H1 (cell line): ENCODE measurements at regions not wholly inside any gene's neighbourhood (a gene's known extent, or its start where the extent isn't known, plus 50 kb on each side); places are given as distances from the start of the nearest gene placed in this dataset.
A peak's percentile ranks its signal among the peaks of the same experiment; 100 is the strongest.

ENCODE experiments used
- CTCF ChIA-PET: fragments of 300-600 bp; sonication (Branson Sonifier 250); formaldehyde crosslinking; loops from one replicate; lab custom pipeline; 2021; ENCODE audit not compliant: partially characterized antibody; lab: Charles Lee
- POLR2A ChIA-PET: fragments of 300-600 bp; sonication (Branson Sonifier 250); formaldehyde crosslinking; loops from one replicate; lab custom pipeline; 2021; ENCODE audit warnings: inconsistent platforms; ENCODE audit not compliant: partially characterized antibody; lab: Charles Lee
- DNase-seq, 2 experiments: peaks; one replicate each; pipeline versions ENCODE4 v3.0.0 to v3.0.0-alpha.2; 2010 to 2022; ENCODE audit warnings: low spot score in 2 of 2, low read depth in 1 of 2, mixed read lengths in 1 of 2
- FAIRE-seq: peaks from 2 replicates; lab custom pipeline; 2011; peaks lifted over from hg19 to GRCh38; lab: Jason Lieb, UNC
- H2AFZ ChIP-seq: 2 replicates; pipeline ENCODE4 v1.8.1; 2012; ENCODE audit warnings: low read length, inconsistent platforms
- H2AK5ac ChIP-seq: 2 replicates; pipeline ENCODE4 v1.6.1; 2013; ENCODE audit warnings: low read depth, low read length
- H2BK120ac ChIP-seq: replicated peaks from 2 replicates; pipeline ENCODE3; 2013; ENCODE audit warnings: low read depth, low read length, inconsistent platforms
- H2BK12ac ChIP-seq: 2 replicates; pipeline ENCODE4 v1.6.1; 2013; ENCODE audit warnings: low read depth, low read length
- H2BK15ac ChIP-seq: 2 replicates; pipeline ENCODE4 v1.6.1; 2013; ENCODE audit warnings: low read length
- H2BK20ac ChIP-seq: 2 replicates; pipeline ENCODE4 v1.6.1; 2013; ENCODE audit warnings: low read length
- H2BK5ac ChIP-seq: 2 replicates; pipeline ENCODE4 v1.6.1; 2013; ENCODE audit warnings: low read depth, low read length
- H3K14ac ChIP-seq: 2 replicates; pipeline ENCODE4 v1.6.1; 2013; ENCODE audit warnings: inconsistent platforms; ENCODE audit not compliant: insufficient read length
- H3K18ac ChIP-seq: 2 replicates; pipeline ENCODE4 v1.6.1; 2013; ENCODE audit warnings: low read length; ENCODE audit errors: extremely low read depth
- H3K23ac ChIP-seq: 2 replicates; pipeline ENCODE4 v1.6.1; 2013; ENCODE audit warnings: inconsistent platforms; ENCODE audit not compliant: insufficient read length
- H3K23me2 ChIP-seq: 2 replicates; pipeline ENCODE4 v1.6.1; 2013; ENCODE audit warnings: low read depth, low read length
- H3K27ac ChIP-seq: 2 replicates; pipeline ENCODE4 v1.6.1; 2011; ENCODE audit warnings: low read depth, low read length, inconsistent platforms
- H3K27me3 ChIP-seq, 4 experiments: replicated peaks in 1 of 4; 1 replicate in 1 of 4; 2 replicates in 3 of 4; pipeline versions ENCODE4 v1.6.1 to v1.8.1; 2011 to 2013; ENCODE audit warnings: low read length in 3 of 4, mild to moderate bottlenecking in 3 of 4, inconsistent platforms in 2 of 4, mixed read lengths in 2 of 4, moderate library complexity in 1 of 4; ENCODE audit not compliant: control insufficient read depth in 3 of 4, insufficient read depth in 3 of 4; ENCODE audit errors: extremely low read depth in 1 of 4
- H3K36me3 ChIP-seq, 4 experiments: 2 replicates each; pipeline versions ENCODE4 v1.6.1 to v1.8.1; 2011 to 2013; ENCODE audit warnings: mild to moderate bottlenecking in 4 of 4, low read length in 3 of 4, moderate library complexity in 2 of 4, control low read depth in 1 of 4, inconsistent platforms in 1 of 4; ENCODE audit not compliant: insufficient read depth in 4 of 4, control insufficient read depth in 2 of 4
- H3K4ac ChIP-seq: replicated peaks from 2 replicates; pipeline ENCODE3; 2013; ENCODE audit warnings: low read length, low read depth, mixed read lengths, inconsistent platforms; ENCODE audit not compliant: insufficient read length
- H3K4me1 ChIP-seq, 4 experiments: replicated peaks in 1 of 4; 1 replicate in 1 of 4; 2 replicates in 3 of 4; pipeline versions ENCODE4 v1.6.1 to v1.8.1; 2011 to 2013; ENCODE audit warnings: low read length in 3 of 4, inconsistent platforms in 2 of 4, mixed read lengths in 1 of 4; ENCODE audit not compliant: insufficient read depth in 4 of 4, control insufficient read depth in 3 of 4
- H3K4me2 ChIP-seq, 2 experiments: 2 replicates each; pipeline versions ENCODE4 v1.6.1 to v1.8.1; 2011 to 2013; ENCODE audit warnings: low read depth in 2 of 2, low read length in 2 of 2, control low read depth in 1 of 2, inconsistent platforms in 1 of 2, mild to moderate bottlenecking in 1 of 2; ENCODE audit not compliant: insufficient read depth in 1 of 2
- H3K4me3 ChIP-seq, 4 experiments: fragments of 200-600, 300-600 bp in 1 of 4; sonication (generic), shearing (Covaris generic), sonication (Bioruptor Twin) in 1 of 4; 2 replicates each; pipeline versions ENCODE4 v1.5.1 to v1.8.1; 2011 to 2016; ENCODE audit warnings: low read length in 4 of 4, low read depth in 3 of 4, control low read depth in 2 of 4, inconsistent platforms in 2 of 4, mild to moderate bottlenecking in 2 of 4, mixed read lengths in 1 of 4, moderate library complexity in 1 of 4; ENCODE audit not compliant: insufficient read depth in 2 of 4; ENCODE audit errors: extremely low read depth in 1 of 4
- H3K56ac ChIP-seq: replicated peaks from 2 replicates; pipeline ENCODE3; 2013; ENCODE audit warnings: low read depth, mild to moderate bottlenecking, mixed read lengths, low read length, inconsistent platforms; ENCODE audit not compliant: insufficient read length
- H3K79me1 ChIP-seq: 2 replicates; pipeline ENCODE4 v1.6.1; 2013; ENCODE audit warnings: low read depth, low read length, control low read depth
- H3K79me2 ChIP-seq, 2 experiments: 2 replicates each; pipeline versions ENCODE4 v1.6.1 to v1.8.1; 2012 to 2013; ENCODE audit warnings: low read length in 2 of 2, mild to moderate bottlenecking in 2 of 2, inconsistent platforms in 1 of 2; ENCODE audit not compliant: insufficient read depth in 2 of 2, control insufficient read depth in 1 of 2
- H3K9ac ChIP-seq, 4 experiments: replicated peaks in 1 of 4; 1 replicate in 1 of 4; 2 replicates in 3 of 4; pipeline versions ENCODE4 v1.6.1 to v1.8.1; 2011 to 2013; ENCODE audit warnings: low read depth in 3 of 4, low read length in 3 of 4, control low read depth in 2 of 4, mild to moderate bottlenecking in 2 of 4, moderate library complexity in 2 of 4, inconsistent platforms in 1 of 4; ENCODE audit errors: extremely low read depth in 1 of 4
- H3K9me3 ChIP-seq, 2 experiments: 2 replicates each; pipeline versions ENCODE4 v1.6.1 to v1.8.1; 2012 to 2013; ENCODE audit warnings: mild to moderate bottlenecking in 2 of 2, moderate library complexity in 2 of 2, control low read depth in 1 of 2, inconsistent platforms in 1 of 2, low read depth in 1 of 2, low read length in 1 of 2, mixed read lengths in 1 of 2; ENCODE audit not compliant: insufficient read depth in 2 of 2
- H4K20me1 ChIP-seq, 2 experiments: replicated peaks in 1 of 2; 2 replicates each; pipeline versions ENCODE3 to v1.8.1; 2011 to 2013; ENCODE audit warnings: inconsistent platforms in 2 of 2, low read length in 2 of 2, mild to moderate bottlenecking in 1 of 2; ENCODE audit not compliant: insufficient read depth in 2 of 2, control insufficient read depth in 1 of 2
- H4K5ac ChIP-seq: 2 replicates; pipeline ENCODE4 v1.6.1; 2013; ENCODE audit warnings: low read length, low read depth, mixed read lengths, inconsistent platforms; ENCODE audit not compliant: insufficient read length
- H4K8ac ChIP-seq: 2 replicates; pipeline ENCODE4 v1.8.0; 2013; ENCODE audit warnings: mild to moderate bottlenecking, moderate library complexity, low read length, inconsistent platforms; ENCODE audit not compliant: insufficient read depth; ENCODE audit errors: extremely low read depth
- H4K91ac ChIP-seq: replicated peaks from 2 replicates; pipeline ENCODE3; 2013; ENCODE audit warnings: low read length, mixed read lengths, inconsistent platforms; ENCODE audit not compliant: insufficient read length
- CBX5 ChIP-seq: fragments of 300-800, 300-1000 bp; sonication (generic); IDR thresholded peaks from 2 replicates; pipeline ENCODE4 v1.7.1; 2016; ENCODE audit warnings: antibody characterized with exemption, low read length, low read depth
- RAD21 ChIP-seq, 2 experiments: IDR thresholded peaks in 1 of 2; conservative IDR thresholded peaks in 1 of 2; 2 replicates each; pipeline ENCODE4 v1.6.1; 2011; ENCODE audit warnings: low read depth in 2 of 2, low read length in 2 of 2, improper control_type of control experiment in 1 of 2, inconsistent platforms in 1 of 2, mild to moderate bottlenecking in 1 of 2, moderate library complexity in 1 of 2
- WGBS, 2 experiments: shearing (Covaris generic) in 1 of 2; methylation state at CpG; one replicate each; pipeline versions ENCODE4 v1.1.6 to v1.1.7; 2013 to 2015; ENCODE audit warnings: low lambda C conversion rate in 2 of 2, mixed read lengths in 2 of 2, inconsistent platforms in 1 of 2, low coverage in 1 of 2, missing lambda C conversion rate in 1 of 2; ENCODE audit not compliant: insufficient replicate concordance in 2 of 2, insufficient coverage in 1 of 2, insufficient read length in 1 of 2; ENCODE audit errors: extremely low coverage in 1 of 2, missing lambda C conversion rate in 1 of 2; 5-methylcytosine and 5-hydroxymethylcytosine counted together

- Histone ChIP-seq H3K79me1 (no peaks in the 10 kb centered on the region), H4K91ac (no peak overlapping the region), H2BK120ac (no peak overlapping the region), H3K27me3 (no peaks in the 10 kb centered on the region), H3K4me1 (no peaks in the 10 kb centered on the region), H3K9ac (no peak overlapping the region), H3K27ac (no peak overlapping the region), H2BK5ac (no peak overlapping the region), H3K4ac (no peak overlapping the region), H3K18ac (no peak overlapping the region), H3K9me3 (peaks cover 0 to 4% of the 10 kb centered on the region in 2 experiments; a peak in 1 of 4 replicates), H3K79me2 (no peaks in the 10 kb centered on the region), H4K5ac (no peak overlapping the region), H3K14ac (no peak overlapping the region), H2BK12ac (no peak overlapping the region), H4K8ac (no peak overlapping the region), H2BK20ac (no peak overlapping the region), H3K23me2 (no peaks in the 10 kb centered on the region), H3K23ac (no peak overlapping the region), H2BK15ac (no peak overlapping the region), H2AFZ (no peak overlapping the region), H3K36me3 (no peaks in the 10 kb centered on the region), H4K20me1 (no peaks in the 10 kb centered on the region), H3K4me3 (no peak overlapping the region), H2AK5ac (no peak overlapping the region), H3K4me2 (no peak overlapping the region), H3K56ac (no peak overlapping the region)
- TF ChIP-seq RAD21 (IDR thresholded peaks at IDR 0.05 in 1 of 2, conservative IDR thresholded peaks at IDR 0.05 in 1 of 2; ENCODE audit: low read depth in 2 of 2, low read length in 2 of 2) (0 out of 4 replicates have a peak, but pooled peaks of 1 of the 2 experiments have one; percentile 0), CBX5 (no peak)
- DNase-seq = peak in 1 of 2 experiments; percentile 85
- FAIRE-seq = no peak
- 57% methylated on average over 6 of the region's 6 CpGs; no CpG with 5 or more reads in 1 of the 2 experiments for WGBS, 2 experiments
- POLR2A ChIA-PET = no interaction called here
- CTCF ChIA-PET = interaction anchor here (1.6 kb wide), 1 partner anchor 262 kb away, joined by 4 read pairs; no protein-coding TSS in a partner anchor
Observed at GRCh38 chr18:78713069-78713468, 266.5 kb upstream of the SALL3 start.
